ENCODE measurements at regions not wholly inside any gene's neighbourhood (a gene's known extent, or its start where the extent isn't known, plus 50 kb on each side); places are given as distances from the start of the nearest gene placed in this dataset.
A peak's percentile ranks its signal among the peaks of the same experiment; 100 is the strongest.

DNA sequence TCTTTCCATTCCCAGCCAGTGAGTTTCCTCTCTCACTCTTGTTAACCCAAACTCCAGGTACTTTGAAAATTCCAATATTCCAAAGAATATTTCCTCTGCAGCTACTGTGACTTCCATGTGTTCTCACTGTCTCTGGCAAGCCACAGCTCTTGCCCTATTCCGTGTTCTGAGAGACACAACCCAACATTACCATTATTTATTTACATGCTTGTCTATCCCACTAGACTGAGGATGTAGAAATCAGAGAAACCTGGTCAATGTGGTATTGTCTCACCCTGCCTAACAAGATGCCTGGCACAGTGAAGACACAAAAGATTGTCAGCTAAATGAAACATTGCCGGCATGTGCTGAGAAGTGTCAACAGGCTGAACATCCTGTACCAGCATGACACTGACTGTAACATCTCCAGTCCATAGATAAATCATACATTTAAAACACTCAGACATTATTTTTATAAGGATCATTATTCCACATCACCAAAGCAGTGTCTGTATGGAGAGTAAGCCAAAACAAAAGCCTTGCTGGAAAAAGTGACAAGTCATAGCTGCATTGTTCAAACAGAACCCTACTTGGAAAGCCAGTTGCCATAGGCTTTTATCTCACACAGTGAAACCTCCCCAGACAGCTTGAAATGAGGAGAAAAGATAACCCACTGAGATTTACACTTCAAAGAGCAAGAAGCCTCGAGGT is 72.3 kb downstream of the SIPA1L2 start:
- DNase-seq (no peak), ATAC-seq (no peak)
- intact Hi-C loops (cut with micrococcal nuclease) = loop anchor here (10.0 kb wide), 1 partner anchor 67 kb away; no protein-coding TSS in a partner anchor

DNA sequence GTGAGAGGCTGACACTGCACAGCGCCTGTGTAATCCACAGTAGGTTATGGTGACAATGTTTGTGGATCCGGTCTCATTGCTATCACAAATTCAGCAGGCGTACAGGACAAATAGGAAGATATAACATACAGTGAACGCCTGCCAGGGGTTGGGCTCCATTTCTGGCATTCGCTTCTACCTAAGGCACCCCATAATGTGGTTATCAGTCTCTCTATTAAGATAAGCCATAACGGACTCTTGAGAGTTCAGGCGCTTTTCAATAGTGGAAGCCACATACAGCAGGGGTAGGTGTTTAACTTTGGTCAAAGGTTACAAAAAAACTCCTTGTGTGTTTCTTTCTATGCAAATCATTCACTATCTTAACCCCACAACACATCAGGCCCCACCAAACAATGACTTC is 72.8 kb downstream of the SIPA1L2 start:
- ATAC-seq (peak; percentile 27), DNase-seq (no peak)
- intact Hi-C loops (cut with micrococcal nuclease) = loop anchor here (10.0 kb wide), 1 partner anchor 68 kb away; no protein-coding TSS in a partner anchor

DNA sequence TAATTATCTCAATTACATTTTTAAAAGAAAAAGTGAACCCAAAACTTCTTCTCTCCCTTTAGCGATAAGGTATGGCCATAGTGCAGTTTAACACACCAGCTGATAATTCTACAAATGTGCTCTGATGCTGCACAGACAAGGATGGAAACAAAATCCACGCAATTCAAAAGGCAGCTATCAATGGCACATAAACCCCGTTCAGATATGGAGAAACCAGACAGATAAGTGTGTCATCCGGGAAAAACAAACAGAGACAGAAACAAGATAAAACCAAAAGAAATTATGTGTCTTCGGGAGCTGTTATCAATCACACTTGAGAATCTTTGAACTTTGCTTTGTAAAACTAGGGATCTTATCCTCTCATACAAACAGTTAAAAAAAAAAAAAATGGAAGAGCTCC is 73.6 kb downstream of the SIPA1L2 start:
- DNase-seq (no peak), ATAC-seq (no peak)
- intact Hi-C loops (cut with micrococcal nuclease) = loop anchor here (10.0 kb wide), 1 partner anchor 68 kb away; no protein-coding TSS in a partner anchor

DNA sequence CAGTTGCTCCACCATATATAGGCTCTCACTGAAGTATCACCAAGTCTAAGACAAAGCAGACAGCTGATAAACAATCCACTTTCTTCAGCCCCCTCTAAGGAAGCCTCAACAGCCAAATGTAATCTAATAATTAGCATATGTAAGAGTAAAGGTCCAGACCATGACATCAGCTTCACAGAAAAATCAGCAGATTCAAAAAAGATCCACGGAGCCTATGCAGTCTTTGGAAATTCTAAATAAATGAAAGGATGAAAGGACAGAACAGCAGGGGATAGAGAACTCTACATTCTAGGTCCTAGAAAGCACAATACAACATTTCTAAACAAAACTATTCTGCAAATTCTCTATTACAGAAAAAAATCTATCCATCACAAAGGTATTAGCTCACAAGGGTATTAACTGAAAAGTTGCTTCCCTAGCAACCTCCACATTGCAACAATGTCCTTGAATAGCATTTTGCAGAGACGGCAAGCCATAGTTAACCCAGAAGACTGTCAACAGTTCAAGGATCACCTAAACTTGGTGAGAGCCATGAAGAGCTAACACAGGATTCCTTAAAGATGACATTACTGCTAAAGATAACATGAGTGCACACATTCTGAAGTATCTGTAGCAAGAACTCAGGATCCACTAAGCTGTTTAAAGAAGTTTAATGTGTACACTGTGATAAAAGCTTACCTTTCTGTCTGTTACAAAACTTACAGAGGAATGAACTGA is 74.3 kb downstream of the SIPA1L2 start:
- intact Hi-C loops (cut with micrococcal nuclease) = loop anchor here (10.0 kb wide), 1 partner anchor 69 kb away; no protein-coding TSS in a partner anchor
- DNase-seq = no peak
- peak; percentile 74 for ATAC-seq

DNA sequence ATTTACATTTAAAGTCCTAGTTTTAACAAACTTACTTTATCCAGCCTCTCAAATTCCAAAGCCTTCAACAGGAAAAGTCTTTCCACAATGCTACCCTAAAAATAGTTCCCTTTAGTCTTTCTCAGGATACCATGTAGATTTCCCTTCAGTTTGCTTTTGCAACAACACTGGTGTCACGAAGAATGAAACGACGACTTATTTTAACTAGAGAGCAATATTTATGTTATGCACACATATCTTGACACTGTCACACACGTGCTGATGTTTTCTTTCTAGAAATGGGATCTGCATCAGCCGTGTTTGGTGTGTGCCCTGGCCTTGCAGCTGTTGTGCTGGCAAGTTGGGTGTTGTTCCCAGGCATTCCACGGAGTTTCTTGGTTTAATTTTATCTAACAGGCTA is 75.5 kb downstream of the SIPA1L2 start:
- no peak for DNase-seq
- intact Hi-C loops (cut with micrococcal nuclease) = loop anchor here (10.0 kb wide), 1 partner anchor 70 kb away; no protein-coding TSS in a partner anchor
- no peak for ATAC-seq

DNA sequence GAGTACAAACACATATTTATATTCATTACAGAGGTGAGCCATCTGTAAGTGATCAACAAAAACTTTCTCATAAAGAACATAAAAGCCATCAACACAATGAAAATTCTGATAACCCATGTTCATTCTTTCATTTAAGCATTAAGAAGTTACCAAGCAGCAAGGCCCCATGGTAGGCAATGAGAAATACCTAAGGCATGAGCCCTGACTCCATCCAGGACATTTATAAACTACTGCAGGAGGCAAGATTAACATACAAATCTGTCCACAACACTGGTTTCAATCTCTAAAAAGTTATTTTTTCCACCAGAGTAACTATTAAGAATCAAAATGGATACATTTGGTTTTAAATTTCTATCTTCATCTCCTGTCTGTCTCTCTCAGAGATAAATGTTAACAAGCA is 76.1 kb downstream of the SIPA1L2 start:
- ATAC-seq (no peak), DNase-seq (no peak)
- intact Hi-C loops (cut with micrococcal nuclease) = loop anchor here (10.0 kb wide), 1 partner anchor 71 kb away; no protein-coding TSS in a partner anchor

DNA sequence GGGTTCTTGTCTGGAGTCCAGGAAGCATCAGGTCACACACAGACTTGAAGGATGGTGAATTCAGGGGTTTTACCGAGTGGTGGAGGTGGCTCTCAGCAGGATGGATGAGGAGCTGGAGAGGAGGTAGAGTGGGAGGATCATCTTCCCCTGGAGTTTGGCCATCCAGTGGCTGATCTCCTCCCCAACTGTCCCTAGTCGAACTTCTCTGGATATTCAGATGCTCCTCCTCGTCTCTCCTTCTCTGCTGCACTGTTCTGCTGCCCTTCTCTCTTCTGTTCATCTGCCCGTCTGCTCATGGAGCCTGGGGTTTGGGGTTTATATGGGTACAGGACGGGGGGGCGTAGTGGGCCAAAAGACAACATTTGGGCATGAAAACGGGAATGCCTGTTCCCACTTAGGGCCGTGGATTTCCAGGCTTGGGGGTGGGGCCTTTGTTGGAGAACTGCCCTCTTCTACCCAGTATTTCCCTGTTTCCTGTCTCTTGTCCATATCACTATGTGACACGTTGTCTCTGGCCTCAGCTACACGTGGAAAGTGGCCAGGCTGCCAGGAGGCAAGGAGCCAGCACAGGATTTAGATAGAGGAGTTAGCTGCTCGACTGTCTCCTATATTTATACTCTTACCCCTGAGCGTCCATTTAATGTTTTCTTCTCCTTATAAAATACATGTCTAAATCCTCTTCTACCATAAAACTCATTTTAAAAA is 76.7 kb downstream of the SIPA1L2 start:
- ATAC-seq (peak; percentile 84), DNase-seq (peak; percentile 91)
- intact Hi-C loops (cut with micrococcal nuclease) = loop anchor here (10.0 kb wide), 1 partner anchor 72 kb away; no protein-coding TSS in a partner anchor

DNA sequence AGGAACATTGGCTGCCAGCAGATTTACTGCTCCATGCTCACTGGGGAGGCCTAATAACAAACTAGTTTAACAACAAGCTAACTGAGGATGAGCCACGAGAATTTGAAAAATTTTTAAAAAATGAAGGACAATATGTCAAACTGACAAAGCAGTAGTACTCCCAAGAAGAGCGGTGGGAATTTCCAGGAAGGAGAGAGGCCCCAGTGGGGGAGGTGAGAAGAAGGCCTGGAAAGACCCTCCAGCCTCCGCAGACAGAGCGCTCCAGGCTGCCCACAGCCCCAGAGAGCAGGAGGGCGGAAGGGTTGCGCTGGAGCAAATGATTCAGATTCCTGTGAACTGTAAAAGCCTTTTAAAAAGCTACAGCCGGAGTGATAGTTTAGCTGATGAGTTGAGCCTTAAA is 78.5 kb downstream of the SIPA1L2 start:
- intact Hi-C loops (cut with micrococcal nuclease) = loop anchor here (10.0 kb wide), 1 partner anchor 73 kb away; no protein-coding TSS in a partner anchor
- DNase-seq = no peak
- ATAC-seq = no peak

DNA sequence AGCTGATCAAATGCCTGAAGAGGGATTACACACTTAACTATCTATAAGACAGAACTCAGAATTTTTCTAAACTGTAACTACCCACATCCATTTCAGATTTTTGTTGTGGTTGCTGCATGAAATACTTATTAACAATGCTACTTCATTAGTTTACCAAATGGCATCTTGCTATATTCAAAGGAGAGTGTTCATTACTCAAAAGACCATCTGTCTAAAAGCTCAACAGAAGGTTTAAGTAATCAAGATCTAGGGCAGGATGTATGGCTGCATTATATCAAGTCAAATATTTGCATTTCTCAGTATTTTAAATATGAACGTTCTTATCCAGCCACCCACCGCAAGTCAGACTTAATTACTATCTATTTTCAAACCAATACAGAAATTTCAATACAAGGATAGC is 79.9 kb downstream of the SIPA1L2 start:
- DNase-seq (no peak), ATAC-seq (no peak)
- intact Hi-C loops (cut with micrococcal nuclease) = loop anchor here (10.0 kb wide), 1 partner anchor 75 kb away; no protein-coding TSS in a partner anchor

DNA sequence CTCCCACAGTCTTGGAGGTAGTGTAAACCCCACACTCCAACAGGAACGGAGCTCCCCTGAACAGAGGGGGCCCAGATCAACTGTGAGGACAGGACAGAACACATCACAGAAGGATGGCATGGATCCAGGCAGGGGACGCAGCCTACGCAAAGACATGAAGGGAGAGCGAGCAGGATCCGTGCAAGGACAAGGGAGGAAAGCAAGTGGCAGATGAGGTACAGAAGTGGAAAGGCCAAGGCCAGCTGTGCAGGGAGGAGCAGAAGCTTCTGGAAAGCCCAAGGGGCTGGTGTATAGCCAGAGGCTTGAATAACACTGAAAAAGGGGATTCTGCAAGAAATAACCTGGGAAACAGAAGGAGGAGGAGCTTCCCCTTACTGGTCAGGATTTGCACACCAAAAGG is 81.2 kb downstream of the SIPA1L2 start:
- ATAC-seq = no peak
- no peak for DNase-seq
- intact Hi-C loops (cut with micrococcal nuclease) = no loop called here

DNA sequence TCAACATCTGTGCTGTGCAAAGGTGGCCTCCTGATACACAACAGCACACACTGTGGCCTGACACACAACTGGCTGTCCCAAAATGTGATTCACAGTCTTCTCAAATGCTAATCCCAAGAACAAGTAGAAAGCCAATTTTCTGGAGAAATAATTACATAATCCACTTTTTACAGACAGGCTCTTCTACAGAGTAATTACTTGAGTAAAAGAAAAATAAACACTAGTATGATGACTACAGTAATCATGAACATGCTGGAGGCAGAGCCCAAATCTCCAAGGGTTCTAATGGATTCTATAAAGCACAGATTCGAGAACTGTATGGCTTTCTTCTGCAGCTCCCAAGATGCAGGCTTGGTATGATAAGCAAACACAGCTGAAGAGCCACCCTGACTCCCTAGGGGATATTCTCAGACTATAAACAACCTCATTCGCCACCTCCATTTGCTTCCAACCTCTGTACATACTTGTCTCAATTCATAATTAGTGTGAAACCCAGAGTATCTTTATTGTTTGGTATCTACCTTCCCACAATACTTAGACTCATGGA is 81.9 kb downstream of the SIPA1L2 start:
- intact Hi-C loops (cut with micrococcal nuclease) = no loop called here
- DNase-seq (no peak), ATAC-seq (no peak)

DNA sequence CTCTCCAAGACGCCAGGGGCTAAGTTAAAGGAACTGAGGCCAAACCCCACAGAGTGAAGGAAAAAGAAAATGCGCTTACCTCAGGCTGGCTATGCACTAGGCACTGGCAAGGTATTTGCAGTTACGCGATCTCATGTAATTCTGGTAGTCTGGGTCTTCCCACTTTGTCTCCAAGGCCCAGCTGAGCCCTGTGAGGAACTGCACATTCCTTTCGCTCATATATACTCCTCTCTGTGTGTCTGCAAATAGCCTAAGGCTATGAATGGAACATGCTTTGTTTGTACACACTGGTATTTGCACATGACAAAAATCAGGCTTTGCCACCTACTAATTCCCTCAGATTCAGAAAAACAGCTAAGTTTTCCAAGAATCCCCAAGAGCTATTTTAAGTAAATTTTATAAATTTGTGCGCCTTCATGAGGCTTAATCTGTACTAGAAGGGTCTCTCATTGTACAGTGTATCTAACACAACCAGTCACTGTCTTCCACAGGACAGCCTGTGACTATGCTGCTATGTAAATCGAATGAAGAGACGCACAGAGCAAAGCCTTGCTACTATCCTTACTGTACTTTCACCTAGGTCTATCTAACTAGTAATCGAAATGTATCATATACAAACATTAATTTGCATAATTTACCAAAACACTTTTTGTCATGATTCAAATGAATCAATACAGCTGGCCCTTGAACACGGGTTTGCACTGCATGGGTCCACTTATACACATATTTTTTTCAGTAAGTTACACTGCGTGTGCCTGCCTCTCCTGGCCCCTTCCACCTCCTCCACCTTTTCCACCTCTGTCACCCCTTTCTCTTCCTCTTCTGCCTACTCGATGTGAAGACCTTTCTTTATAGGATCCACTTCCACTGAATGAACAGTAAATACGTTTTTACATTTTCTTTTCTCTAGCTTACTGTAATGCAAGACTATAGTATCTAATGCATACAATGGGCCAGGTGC is 87.0 kb downstream of the SIPA1L2 start:
- peak; percentile 38 for ATAC-seq

DNA sequence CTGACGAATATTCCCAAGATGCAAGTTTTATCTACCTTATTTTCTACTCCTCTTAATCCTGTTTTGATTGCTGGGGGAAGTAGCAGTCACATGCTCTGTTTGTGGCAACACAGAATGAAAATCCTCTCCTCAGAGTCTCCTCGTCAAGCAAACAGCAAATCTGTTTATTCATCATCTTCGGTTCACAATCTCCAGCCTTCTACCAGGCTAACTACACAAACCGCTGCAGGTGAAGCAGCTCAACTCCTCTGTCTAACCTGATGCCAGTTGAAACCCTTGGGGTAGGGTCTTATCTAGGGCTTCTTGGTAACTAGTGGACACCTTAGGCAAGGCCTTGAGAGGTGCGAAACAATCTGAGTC is 91.0 kb downstream of the SIPA1L2 start:
- DNase-seq = no peak
- ATAC-seq = no peak
- intact Hi-C loops (cut with micrococcal nuclease) = no loop called here

More for the DNA sequence above, 87.0 kb downstream of the SIPA1L2 start:
- DNase-seq = no peak
- intact Hi-C loops (cut with micrococcal nuclease) = no loop called here

DNA sequence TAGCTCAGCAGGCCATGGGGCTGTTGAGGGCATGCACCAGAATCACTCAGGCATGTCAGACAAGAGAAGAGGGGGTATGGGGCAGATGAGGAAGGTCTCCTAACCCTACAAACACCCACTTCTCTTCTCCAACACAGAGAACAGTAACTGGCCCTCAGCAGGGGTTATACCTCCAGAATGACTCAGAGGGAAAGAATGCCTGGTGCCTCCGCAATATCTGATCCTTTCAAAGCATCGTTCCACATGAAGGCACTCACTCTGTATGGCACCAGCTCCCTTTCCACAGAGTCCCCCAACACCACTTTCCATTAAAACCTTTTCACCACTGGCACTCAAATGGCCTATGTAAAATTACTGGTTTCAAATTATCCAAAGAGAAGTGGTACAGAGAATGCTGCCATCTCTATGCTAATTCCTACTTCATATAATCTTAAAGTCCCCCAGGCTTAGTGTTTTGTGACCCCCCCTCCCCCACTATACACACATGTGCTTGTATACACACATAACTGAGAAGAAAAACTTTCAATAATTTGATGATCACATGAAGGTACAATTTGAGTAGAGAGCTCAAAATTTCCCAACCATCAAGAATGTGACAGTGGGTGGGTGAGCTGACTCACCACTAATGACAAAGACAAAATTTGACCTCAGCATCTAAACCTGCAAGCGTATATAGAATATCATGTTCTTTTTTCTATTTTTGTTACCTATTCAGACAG is 91.5 kb downstream of the SIPA1L2 start:
- intact Hi-C loops (cut with micrococcal nuclease) = no loop called here
- DNase-seq = no peak
- ATAC-seq = peak; percentile 32

DNA sequence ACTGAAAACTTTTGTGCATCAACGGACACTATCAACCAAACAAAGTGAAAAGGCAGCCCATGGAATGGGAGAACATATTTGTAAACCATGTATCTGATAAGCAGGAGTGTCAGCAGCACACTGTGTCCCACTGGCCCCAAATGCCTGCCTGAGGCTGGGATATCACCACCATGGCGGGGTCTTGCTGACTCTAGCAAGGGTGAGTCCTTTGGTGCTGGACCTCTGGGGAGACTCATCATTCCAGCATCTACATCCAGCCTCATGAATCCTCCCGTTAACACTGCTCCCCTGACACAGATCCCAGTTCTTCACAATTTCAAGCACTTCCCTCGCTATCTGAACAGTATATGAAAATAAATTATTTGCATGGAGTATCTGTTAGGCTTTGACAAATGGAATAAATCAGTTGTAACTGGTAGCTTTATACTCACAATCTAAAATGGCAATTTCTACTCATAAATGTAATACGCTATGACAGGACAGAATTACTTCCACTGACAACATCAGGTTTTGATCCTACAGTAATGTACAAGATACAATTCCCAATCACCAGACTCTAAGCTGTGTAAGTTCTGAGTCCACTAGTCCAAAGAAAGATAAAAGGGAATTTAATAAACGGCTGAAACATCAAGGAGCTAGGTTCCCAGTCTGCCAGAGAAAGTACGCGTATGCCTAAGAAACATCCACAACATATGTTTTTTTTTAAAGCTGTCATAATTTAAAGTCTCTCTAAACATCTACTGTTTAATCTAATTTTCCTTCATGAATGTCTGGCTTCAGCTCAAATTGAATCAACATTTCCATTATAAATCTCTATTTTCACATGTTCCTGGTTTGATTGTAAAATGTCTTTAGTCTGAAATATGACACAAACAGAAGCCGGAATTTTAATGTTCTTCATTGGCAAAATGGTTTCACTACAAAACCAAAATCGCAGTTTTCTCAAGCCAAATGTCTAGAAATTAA is 95.1 kb downstream of the SIPA1L2 start:
- DNase-seq (no peak), ATAC-seq (peak; percentile 56)
- intact Hi-C loops (cut with micrococcal nuclease) = no loop called here

DNA sequence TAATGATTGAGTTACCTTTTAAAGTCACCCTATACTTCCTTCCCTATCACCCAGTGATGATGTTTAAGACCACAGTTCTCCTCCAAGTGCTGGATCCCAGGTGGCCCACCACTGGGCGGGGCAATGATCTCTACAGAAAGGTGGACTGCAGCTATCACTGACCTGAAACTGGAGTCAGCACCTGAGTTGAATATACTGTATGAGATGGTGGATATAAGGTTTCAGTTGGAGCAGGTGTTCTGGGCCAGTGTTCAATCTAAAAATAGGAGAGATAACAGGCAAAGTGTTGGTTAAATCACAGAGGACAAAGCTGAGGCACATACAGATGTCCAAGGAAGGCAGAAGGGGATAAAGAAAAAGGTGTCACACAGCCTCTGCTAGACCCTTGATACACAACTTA is 96.6 kb downstream of the SIPA1L2 start:
- no peak for DNase-seq
- ATAC-seq = peak; percentile 75
- intact Hi-C loops (cut with micrococcal nuclease) = no loop called here

DNA sequence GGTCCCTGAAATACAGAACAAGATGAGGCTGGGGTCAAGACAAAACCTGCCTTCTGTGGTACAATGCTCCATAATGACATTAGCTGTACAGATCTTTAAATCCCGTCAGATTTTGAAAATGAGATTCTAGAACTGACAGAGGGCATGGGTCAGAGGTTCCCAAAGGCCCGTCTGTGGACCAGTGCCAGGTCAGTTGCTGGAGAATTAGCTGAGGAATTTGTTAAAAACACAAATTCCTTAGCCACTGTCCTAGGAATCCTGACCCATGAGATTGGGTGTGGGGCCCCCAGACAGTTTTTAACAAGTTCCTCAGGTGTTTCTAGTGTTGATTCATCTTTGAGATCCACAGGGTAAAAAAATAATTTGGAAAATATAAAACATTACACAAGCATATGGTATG is 97.0 kb downstream of the SIPA1L2 start:
- intact Hi-C loops (cut with micrococcal nuclease) = no loop called here
- ATAC-seq (no peak), DNase-seq (no peak)

Measured in left ventricle myocardium superior (tissue), 1 donor.